ENCODE measurements at regions not wholly inside any gene's neighbourhood (a gene's known extent, or its start where the extent isn't known, plus 50 kb on each side); places are given as distances from the start of the nearest gene placed in this dataset.

- no peak for TF ChIP-seq CTCF (IDR thresholded peaks at IDR 0.05)
- TF ChIP-seq POLR2A (IDR thresholded peaks at IDR 0.05) = no peak
- TF ChIP-seq EP300 (IDR thresholded peaks at IDR 0.05) = no peak
- TF ChIP-seq POLR2AphosphoS5 (IDR thresholded peaks at IDR 0.05) = no peak
Measured at GRCh38 chr3:163768048-163768447, 1310.2 kb downstream of the SI start.

Data from gastroesophageal sphincter (tissue), 3 donors.